ELF-1 (cell line): ENCODE measurements at regions not wholly inside any gene's neighbourhood (a gene's known extent, or its start where the extent isn't known, plus 50 kb on each side); places are given as distances from the start of the nearest gene placed in this dataset.

ENCODE experiments used
- DNase-seq: peaks from one replicate; pipeline ENCODE4 v3.0.0-alpha.2; 2016; ENCODE audit warnings: low read depth, low spot score

GRCh38 chr4:26020083-26020668 is 106.2 kb downstream of the SMIM20 start:
- DNase-seq: no peak

- DNase-seq: no peak
These were observed 106.9 kb downstream of the SMIM20 start for GRCh38 chr4:26020881-26021280.

GRCh38 chr4:26021417-26022345 is 107.7 kb downstream of the SMIM20 start:
- DNase-seq: no peak

- no peak for DNase-seq
These were observed 108.6 kb downstream of the SMIM20 start for GRCh38 chr4:26022346-26023202.

- no peak for DNase-seq
These were observed 109.4 kb downstream of the SMIM20 start for GRCh38 chr4:26023203-26023972.

- no peak for DNase-seq
These were observed 110.1 kb downstream of the SMIM20 start for GRCh38 chr4:26024079-26024478.

- peak; percentile 21 for DNase-seq
These were observed 114.2 kb downstream of the SMIM20 start for GRCh38 chr4:26028133-26028792.

GRCh38 chr4:26028793-26029567 is 115.0 kb downstream of the SMIM20 start:
- DNase-seq: peak; percentile 89

GRCh38 chr4:26029568-26030131 is 115.6 kb downstream of the SMIM20 start:
- DNase-seq: peak; percentile 21

- DNase-seq: peak; percentile 78
These were observed 116.2 kb downstream of the SMIM20 start for GRCh38 chr4:26030260-26030667.

GRCh38 chr4:26030780-26031179 is 116.8 kb downstream of the SMIM20 start:
- DNase-seq: no peak

GRCh38 chr4:26031704-26032103 is 117.7 kb downstream of the SMIM20 start:
- DNase-seq: no peak

GRCh38 chr4:26032142-26032541 is 118.1 kb downstream of the SMIM20 start:
- DNase-seq: no peak

GRCh38 chr4:26032630-26033317 is 118.8 kb downstream of the SMIM20 start:
- no peak for DNase-seq

- no peak for DNase-seq
These were observed 119.4 kb downstream of the SMIM20 start for GRCh38 chr4:26033389-26033788.

- no peak for DNase-seq
These were observed 120.8 kb downstream of the SMIM20 start for GRCh38 chr4:26034849-26035248.

GRCh38 chr4:26035921-26036320 is 121.9 kb downstream of the SMIM20 start:
- no peak for DNase-seq

- no peak for DNase-seq
These were observed 125.8 kb downstream of the SMIM20 start for GRCh38 chr4:26039639-26040359.
